OCI-LY7 (cell line): ENCODE measurements at regions not wholly inside any gene's neighbourhood (a gene's known extent, or its start where the extent isn't known, plus 50 kb on each side); places are given as distances from the start of the nearest gene placed in this dataset.

Experiments
- EZH2phosphoT487 ChIP-seq: fragments of 200-600 bp; sonication (generic); IDR thresholded peaks from 2 replicates; pipeline ENCODE4 v1.6.1; 2018; ENCODE audit warnings: low read depth, borderline replicate concordance, mild to moderate bottlenecking, mixed run types, antibody characterized with exemption, low read length, moderate library complexity, mixed read lengths
- TF ChIP-seq, protein P1 (sequence below): fragments of 200-600 bp; sonication (generic); conservative IDR thresholded peaks from 2 replicates; pipeline ENCODE4 v1.5.1; 2014; ENCODE audit warnings: mild to moderate bottlenecking, antibody characterized with exemption, low read length, moderate library complexity, mixed read lengths

DNA sequence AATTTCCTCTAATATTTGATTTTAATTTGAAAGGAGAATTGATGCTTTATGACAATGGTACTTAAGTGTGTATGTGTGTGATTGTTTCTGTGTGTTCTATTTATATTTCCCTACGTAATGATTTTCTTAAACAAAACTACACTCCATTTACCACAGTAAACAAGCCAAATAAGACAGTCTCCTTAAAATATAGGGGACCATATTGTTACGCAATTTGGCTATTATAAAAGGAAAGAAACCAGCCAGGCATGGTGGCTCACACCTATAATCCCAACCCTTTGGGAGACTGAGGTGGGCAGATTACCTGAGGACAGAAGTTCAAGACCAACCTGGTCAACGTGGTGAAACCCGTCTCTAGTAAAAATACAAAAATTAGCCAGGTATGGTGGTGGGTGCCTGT lies 1134.1 kb downstream of the CDH8 start:
- TF ChIP-seq, protein P1, sequence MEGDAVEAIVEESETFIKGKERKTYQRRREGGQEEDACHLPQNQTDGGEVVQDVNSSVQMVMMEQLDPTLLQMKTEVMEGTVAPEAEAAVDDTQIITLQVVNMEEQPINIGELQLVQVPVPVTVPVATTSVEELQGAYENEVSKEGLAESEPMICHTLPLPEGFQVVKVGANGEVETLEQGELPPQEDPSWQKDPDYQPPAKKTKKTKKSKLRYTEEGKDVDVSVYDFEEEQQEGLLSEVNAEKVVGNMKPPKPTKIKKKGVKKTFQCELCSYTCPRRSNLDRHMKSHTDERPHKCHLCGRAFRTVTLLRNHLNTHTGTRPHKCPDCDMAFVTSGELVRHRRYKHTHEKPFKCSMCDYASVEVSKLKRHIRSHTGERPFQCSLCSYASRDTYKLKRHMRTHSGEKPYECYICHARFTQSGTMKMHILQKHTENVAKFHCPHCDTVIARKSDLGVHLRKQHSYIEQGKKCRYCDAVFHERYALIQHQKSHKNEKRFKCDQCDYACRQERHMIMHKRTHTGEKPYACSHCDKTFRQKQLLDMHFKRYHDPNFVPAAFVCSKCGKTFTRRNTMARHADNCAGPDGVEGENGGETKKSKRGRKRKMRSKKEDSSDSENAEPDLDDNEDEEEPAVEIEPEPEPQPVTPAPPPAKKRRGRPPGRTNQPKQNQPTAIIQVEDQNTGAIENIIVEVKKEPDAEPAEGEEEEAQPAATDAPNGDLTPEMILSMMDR = no peak
- TF ChIP-seq EZH2phosphoT487 = no peak
